Naive B cell (primary cell): ENCODE measurements at regions not wholly inside any gene's neighbourhood (a gene's known extent, or its start where the extent isn't known, plus 50 kb on each side); places are given as distances from the start of the nearest gene placed in this dataset.

ENCODE experiments used
- ATAC-seq, 2 donors: fragments of 150-1000 bp; cut with Tn5 transposase; 2 replicates each; pipeline ENCODE4 v1.10.0; 2021; ENCODE audit warnings: low read depth in 2 of 2, mild to moderate bottlenecking in 2 of 2, moderate library complexity in 2 of 2
- DNase-seq: peaks from one replicate; pipeline ENCODE4 v3.0.0; 2022
- H3K27ac Mint-ChIP-seq, 6 donors: one replicate each; pipeline ENCODE4 v1.8.0; 2020 to 2022; ENCODE audit warnings: mild to moderate bottlenecking in 6 of 6, mixed read lengths in 6 of 6, moderate library complexity in 5 of 6, inconsistent platforms in 2 of 6
- H3K27me3 Mint-ChIP-seq, 3 donors: one replicate each; pipeline ENCODE4 v1.8.0; 2021 to 2022; ENCODE audit warnings: mixed read lengths in 3 of 3, mild to moderate bottlenecking in 1 of 3
- H3K36me3 Mint-ChIP-seq, 2 donors: one replicate each; pipeline ENCODE4 v1.8.0; 2020 to 2022; ENCODE audit warnings: mixed read lengths in 2 of 2, inconsistent platforms in 1 of 2, mild to moderate bottlenecking in 1 of 2
- H3K4me1 Mint-ChIP-seq, 3 donors: one replicate each; pipeline ENCODE4 v1.8.0; 2020 to 2022; ENCODE audit warnings: mixed read lengths in 3 of 3, inconsistent platforms in 1 of 3, mild to moderate bottlenecking in 1 of 3, moderate library complexity in 1 of 3
- H3K4me3 Mint-ChIP-seq, 8 donors: one replicate each; pipeline ENCODE4 v1.8.0; 2020 to 2022; ENCODE audit warnings: mild to moderate bottlenecking in 8 of 8, mixed read lengths in 8 of 8, moderate library complexity in 8 of 8, inconsistent platforms in 2 of 8
- H3K9me3 Mint-ChIP-seq, 7 donors: one replicate each; pipeline ENCODE4 v1.8.0; 2020 to 2022; ENCODE audit warnings: mixed read lengths in 7 of 7, mild to moderate bottlenecking in 5 of 7, inconsistent platforms in 2 of 7, moderate library complexity in 1 of 7

GRCh38 chr1:212555426-212555825 lies 53.1 kb upstream of the ATF3 start:
- Mint-ChIP-seq H3K9me3 (peaks cover 0 to 4% (median 1%) of the 10 kb centered on the region in 7 donors), H3K27ac (no peak overlapping the region), H3K36me3 (no peaks in the 10 kb centered on the region), H3K4me3 (no peak overlapping the region), H3K4me1 (peaks cover 4 to 16% (median 11%) of the 10 kb centered on the region in 3 donors), H3K27me3 (peaks cover 10 to 29% (median 18%) of the 10 kb centered on the region in 3 donors)
- ATAC-seq: no peak
- DNase-seq: no peak

DNA sequence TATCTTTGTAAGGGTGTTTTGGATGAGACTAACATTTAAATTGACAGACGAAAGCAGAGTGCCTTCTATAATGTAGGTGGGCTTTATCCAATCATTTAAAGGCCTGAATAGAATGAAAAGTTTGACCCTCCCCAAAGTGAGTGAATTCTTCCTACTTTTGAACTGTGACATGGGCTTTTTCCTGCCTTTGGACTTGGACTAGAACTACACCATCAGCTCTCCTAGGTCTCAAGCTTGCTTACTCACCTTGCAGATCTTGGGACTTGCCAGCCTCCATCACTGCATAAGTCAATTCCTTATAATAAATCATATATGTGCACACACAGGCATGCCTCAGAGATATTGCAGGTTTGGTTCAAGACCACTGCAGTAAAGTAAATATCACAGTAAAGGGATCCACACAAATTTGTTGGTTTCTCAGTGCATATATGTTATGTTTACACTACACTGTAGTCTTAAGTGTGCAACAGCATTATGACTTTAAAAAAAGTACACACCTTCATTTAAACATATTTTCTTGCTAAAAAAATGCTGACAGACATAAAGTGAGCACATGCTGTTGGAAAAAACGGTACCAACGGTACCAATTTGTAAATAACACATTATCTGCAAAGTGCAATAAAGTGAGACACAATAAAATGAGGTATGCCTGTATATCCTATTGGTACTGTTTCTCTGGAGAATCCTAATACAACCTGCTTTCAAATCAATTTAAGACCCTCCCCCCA lies 51.6 kb upstream of the ATF3 start:
- peaks cover 0 to 4% (median 0%) of the 10 kb centered on the region in 7 donors for H3K9me3 Mint-ChIP-seq
- H3K36me3 Mint-ChIP-seq: no peaks in the 10 kb centered on the region
- ATAC-seq (no peak), DNase-seq (no peak)
- H3K4me3 Mint-ChIP-seq: peak overlapping the region in 2 of 8 donors; percentile 75 to 82
- peaks cover 0 to 20% (median 7%) of the 10 kb centered on the region in 3 donors for H3K27me3 Mint-ChIP-seq
- peaks cover 4 to 16% (median 11%) of the 10 kb centered on the region in 3 donors for H3K4me1 Mint-ChIP-seq
- peak overlapping the region in 2 of 6 donors; percentile 1 to 63 for H3K27ac Mint-ChIP-seq

DNA sequence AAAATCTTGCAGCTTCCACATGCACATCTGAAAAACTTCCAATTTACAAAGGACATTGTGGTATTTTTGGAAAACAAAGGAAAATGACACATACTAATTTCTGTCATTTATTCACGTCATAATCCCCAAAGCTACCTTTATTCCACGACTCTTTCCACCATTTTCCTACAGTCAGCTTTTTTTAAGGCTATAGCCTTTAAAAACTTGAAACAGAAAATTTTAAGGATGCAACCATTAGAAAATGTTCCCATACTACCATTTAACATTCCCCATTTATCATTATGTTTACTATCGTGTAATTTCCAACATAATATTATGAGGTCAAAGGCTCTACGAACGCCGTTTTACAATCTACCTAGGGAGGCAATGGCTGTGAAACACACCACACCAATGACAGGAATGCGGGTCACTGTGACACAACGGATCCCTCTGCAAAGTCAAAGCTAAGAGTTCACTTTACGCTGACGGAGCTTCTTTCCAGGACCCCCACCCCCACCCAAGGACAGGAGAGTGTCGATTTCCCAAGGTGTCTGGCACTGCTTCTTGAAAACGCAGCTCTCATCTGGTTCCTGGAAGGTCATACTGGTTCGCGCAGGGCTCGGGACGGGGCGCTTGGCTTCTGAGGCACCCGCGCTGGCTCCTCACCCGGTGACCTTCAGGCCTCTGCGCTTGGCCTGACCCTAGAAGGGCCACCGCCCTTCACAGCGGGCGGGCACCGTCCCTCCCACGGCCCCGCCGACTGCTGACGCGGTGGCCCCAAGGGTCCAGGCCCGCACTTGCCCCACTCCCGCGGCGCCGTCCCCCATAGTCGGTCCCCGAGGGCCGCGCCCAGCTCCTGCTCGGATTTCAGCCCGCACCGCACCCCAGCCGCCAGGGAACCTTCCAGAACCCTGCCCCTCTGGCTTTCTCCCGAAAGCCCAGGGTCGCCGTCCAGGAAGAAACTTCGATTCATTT lies 50.5 kb upstream of the ATF3 start:
- Mint-ChIP-seq H3K4me1 (peaks cover 4 to 16% (median 11%) of the 10 kb centered on the region in 3 donors), H3K9me3 (peaks cover 0 to 11% (median 4%) of the 10 kb centered on the region in 7 donors), H3K27ac (peak overlapping the region in 5 of 6 donors; percentile 93 to 98 (median 96)), H3K4me3 (peak overlapping the region; percentile 70 to 93 (median 88)), H3K27me3 (peaks cover 0 to 11% (median 2%) of the 10 kb centered on the region in 3 donors), H3K36me3 (no peaks in the 10 kb centered on the region)
- DNase-seq: no peak
- peak in 1 of 2 donors; percentile 34 for ATAC-seq

- peak; percentile 89 to 91 for ATAC-seq
- Mint-ChIP-seq H3K4me3 (peak overlapping the region; percentile 70 to 94 (median 92)), H3K27ac (peak overlapping the region; percentile 93 to 99 (median 98)), H3K27me3 (peaks cover 0 to 5% (median 3%) of the 10 kb centered on the region in 3 donors), H3K4me1 (peaks cover 4 to 16% (median 11%) of the 10 kb centered on the region in 3 donors), H3K9me3 (peaks cover 0 to 13% (median 7%) of the 10 kb centered on the region in 7 donors), H3K36me3 (no peaks in the 10 kb centered on the region)
- DNase-seq: peak; percentile 93
Observed at GRCh38 chr1:212558693-212559480, 49.7 kb upstream of the ATF3 start.
